ENCODE measurements at regions not wholly inside any gene's neighbourhood (a gene's known extent, or its start where the extent isn't known, plus 50 kb on each side); places are given as distances from the start of the nearest gene placed in this dataset.

DNA sequence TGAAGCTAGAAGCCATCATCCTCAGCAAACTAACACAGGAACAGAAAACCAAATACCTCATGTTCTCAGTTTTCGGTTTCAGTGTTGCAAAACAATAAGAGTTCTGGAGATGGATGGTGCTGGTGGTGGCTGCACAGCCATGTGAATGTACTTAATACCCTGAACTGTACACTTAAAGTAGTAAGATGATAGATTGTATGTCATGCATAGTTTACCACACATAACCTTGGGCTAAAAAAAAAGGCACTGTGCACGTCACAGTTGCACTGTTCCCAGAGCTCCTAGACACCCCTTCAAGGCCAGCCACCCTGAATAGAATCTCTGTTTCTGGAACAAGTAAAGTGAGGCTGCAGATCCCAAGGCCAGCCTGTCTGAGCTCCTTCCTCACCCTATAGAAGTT, 243.3 kb upstream of the IGF1R start:
- H3K9me2 ChIP-seq (ENCODE audit: insufficient read depth), result no peaks in the 10 kb centered on the region
- no peaks in the 10 kb centered on the region for H3K9me3 ChIP-seq (ENCODE audit: insufficient read depth, low read depth)
- H3K4me3 ChIP-seq, result no peak overlapping the region
- H3K36me3 ChIP-seq (ENCODE audit: low read depth), result no peaks in the 10 kb centered on the region
- H3K4me1 ChIP-seq (replicated peaks; ENCODE audit: insufficient read depth), result no peaks in the 10 kb centered on the region
- no peak for DNase-seq
- intact Hi-C loops (cut with micrococcal nuclease; ENCODE audit: unreplicated experiment), result no loop called here
- H3K27ac ChIP-seq, result no peak overlapping the region
- H3K27me3 ChIP-seq (ENCODE audit: insufficient read depth, low read depth), result peaks cover 48% of the 10 kb centered on the region
- TF ChIP-seq, protein P1, sequence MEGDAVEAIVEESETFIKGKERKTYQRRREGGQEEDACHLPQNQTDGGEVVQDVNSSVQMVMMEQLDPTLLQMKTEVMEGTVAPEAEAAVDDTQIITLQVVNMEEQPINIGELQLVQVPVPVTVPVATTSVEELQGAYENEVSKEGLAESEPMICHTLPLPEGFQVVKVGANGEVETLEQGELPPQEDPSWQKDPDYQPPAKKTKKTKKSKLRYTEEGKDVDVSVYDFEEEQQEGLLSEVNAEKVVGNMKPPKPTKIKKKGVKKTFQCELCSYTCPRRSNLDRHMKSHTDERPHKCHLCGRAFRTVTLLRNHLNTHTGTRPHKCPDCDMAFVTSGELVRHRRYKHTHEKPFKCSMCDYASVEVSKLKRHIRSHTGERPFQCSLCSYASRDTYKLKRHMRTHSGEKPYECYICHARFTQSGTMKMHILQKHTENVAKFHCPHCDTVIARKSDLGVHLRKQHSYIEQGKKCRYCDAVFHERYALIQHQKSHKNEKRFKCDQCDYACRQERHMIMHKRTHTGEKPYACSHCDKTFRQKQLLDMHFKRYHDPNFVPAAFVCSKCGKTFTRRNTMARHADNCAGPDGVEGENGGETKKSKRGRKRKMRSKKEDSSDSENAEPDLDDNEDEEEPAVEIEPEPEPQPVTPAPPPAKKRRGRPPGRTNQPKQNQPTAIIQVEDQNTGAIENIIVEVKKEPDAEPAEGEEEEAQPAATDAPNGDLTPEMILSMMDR (conservative IDR thresholded peaks at IDR 0.05), result no peak
- no peak for TF ChIP-seq EZH2 (IDR thresholded peaks at IDR 0.05; ENCODE audit: low read depth)
- no peaks in the 10 kb centered on the region; the same call in 1 of the 2 replicates for H4K20me1 ChIP-seq (ENCODE audit: insufficient read depth)
- CTCF ChIA-PET, result interaction anchor here (0.7 kb wide), 1 partner anchor 257 kb away, joined by 5 read pairs; no protein-coding TSS in a partner anchor
- no peak overlapping the region for H3K4me2 ChIP-seq
- POLR2A ChIA-PET (ENCODE audit: unreplicated experiment), result no interaction called here
- H3F3A ChIP-seq (ENCODE audit: insufficient read depth, low read depth), result no peaks in the 10 kb centered on the region
- H2AFZ ChIP-seq, result no peak overlapping the region
- BruUV-seq (replicated peaks), result no TSS peak
- no peaks in the 10 kb centered on the region for H3K79me2 ChIP-seq (ENCODE audit: low read depth)

- Histone ChIP-seq H3K9me2 (ENCODE audit: insufficient read depth) (no peaks in the 10 kb centered on the region), H4K20me1 (ENCODE audit: insufficient read depth) (no peaks in the 10 kb centered on the region), H3K79me2 (ENCODE audit: low read depth) (no peaks in the 10 kb centered on the region), H3K36me3 (ENCODE audit: low read depth) (no peaks in the 10 kb centered on the region), H3K9me3 (ENCODE audit: insufficient read depth, low read depth) (no peaks in the 10 kb centered on the region), H3K4me2 (no peak overlapping the region), H3K27ac (no peak overlapping the region), H3F3A (ENCODE audit: insufficient read depth, low read depth) (no peaks in the 10 kb centered on the region), H3K4me1 (replicated peaks; ENCODE audit: insufficient read depth) (no peaks in the 10 kb centered on the region), H3K27me3 (ENCODE audit: insufficient read depth, low read depth) (peaks cover 57% of the 10 kb centered on the region), H2AFZ (no peak overlapping the region), H3K4me3 (no peak overlapping the region)
- no peak for DNase-seq
- intact Hi-C loops (cut with micrococcal nuclease; ENCODE audit: unreplicated experiment), result no loop called here
- CTCF ChIA-PET, result interaction anchor here (0.7 kb wide), 1 partner anchor 12 kb away, joined by 4 read pairs; no protein-coding TSS in a partner anchor
- TF ChIP-seq, protein P1 (conservative IDR thresholded peaks at IDR 0.05), result no peak
- TF ChIP-seq EZH2 (IDR thresholded peaks at IDR 0.05; ENCODE audit: low read depth), result no peak
- BruUV-seq (replicated peaks), result no TSS peak
- POLR2A ChIA-PET (ENCODE audit: unreplicated experiment), result no interaction called here
Measured at GRCh38 chr15:98408231-98408630, 240.1 kb upstream of the IGF1R start.

GRCh38 chr15:98410328-98410727, 238.0 kb upstream of the IGF1R start:
- CTCF ChIA-PET, result interaction anchor here (0.6 kb wide), 1 partner anchor 485 kb away, joined by 3 read pairs; no protein-coding TSS in a partner anchor
- Histone ChIP-seq H3K27me3 (ENCODE audit: insufficient read depth, low read depth) (peaks cover 57% of the 10 kb centered on the region), H3K9me3 (ENCODE audit: insufficient read depth, low read depth) (no peaks in the 10 kb centered on the region), H3K36me3 (ENCODE audit: low read depth) (no peaks in the 10 kb centered on the region), H3K27ac (no peak overlapping the region), H3K4me2 (no peak overlapping the region), H3K9me2 (ENCODE audit: insufficient read depth) (no peaks in the 10 kb centered on the region), H3F3A (ENCODE audit: insufficient read depth, low read depth) (no peaks in the 10 kb centered on the region), H3K4me3 (no peak overlapping the region), H4K20me1 (ENCODE audit: insufficient read depth) (no peaks in the 10 kb centered on the region), H3K4me1 (replicated peaks; ENCODE audit: insufficient read depth) (no peaks in the 10 kb centered on the region), H3K79me2 (ENCODE audit: low read depth) (no peaks in the 10 kb centered on the region), H2AFZ (no peak overlapping the region)
- DNase-seq, result no peak
- BruUV-seq (replicated peaks), result no TSS peak
- intact Hi-C loops (cut with micrococcal nuclease; ENCODE audit: unreplicated experiment), result no loop called here
- POLR2A ChIA-PET (ENCODE audit: unreplicated experiment), result no interaction called here
- TF ChIP-seq, protein P1 (conservative IDR thresholded peaks at IDR 0.05), result no peak
- TF ChIP-seq EZH2 (IDR thresholded peaks at IDR 0.05; ENCODE audit: low read depth), result no peak
